B cell (primary cell): ENCODE measurements at regions not wholly inside any gene's neighbourhood (a gene's known extent, or its start where the extent isn't known, plus 50 kb on each side); places are given as distances from the start of the nearest gene placed in this dataset.

ENCODE experiments used
- ATAC-seq: fragments of 200-7000 bp; cut with Tn5 transposase; one replicate; pipeline ENCODE4 v1.10.0; 2021; ENCODE audit warnings: low read depth, mild to moderate bottlenecking, moderate number of reproducible peaks, moderate library complexity
- CTCF ChIA-PET: fragments of 350-600 bp; sonication (Branson Sonifier 250); formaldehyde crosslinking; loops from one replicate; lab custom pipeline; 2021; ENCODE audit warnings: antibody characterized with exemption, inconsistent platforms; lab: Charles Lee
- POLR2A ChIA-PET: fragments of 350-600 bp; sonication (Branson Sonifier 250); formaldehyde crosslinking; loops from one replicate; lab custom pipeline; 2021; ENCODE audit warnings: antibody characterized with exemption; lab: Charles Lee
- DNase-seq: peaks from one replicate; pipeline ENCODE4 v3.0.0; 2013
- H2AFZ ChIP-seq: 2 replicates; pipeline ENCODE4 v1.6.1; 2012; ENCODE audit warnings: mild to moderate bottlenecking, low read depth, low read length; ENCODE audit not compliant: insufficient read depth, poor library complexity, severe bottlenecking
- H3K27ac ChIP-seq, 2 donors: 1 replicate in 1 of 2; 2 replicates in 1 of 2; pipeline ENCODE4 v1.5.1; 2012 to 2013; ENCODE audit warnings: low read length in 2 of 2, mild to moderate bottlenecking in 2 of 2, moderate library complexity in 1 of 2
- H3K27me3 ChIP-seq, 4 experiments: fragments of 200-600 bp in 1 of 4; sonication (generic) in 1 of 4; replicated peaks in 1 of 4; 1 replicate in 2 of 4; 2 replicates in 2 of 4; pipeline versions ENCODE4 v1.6.1 to v1.7.0; 2013 to 2016; ENCODE audit warnings: low read length in 3 of 4, mild to moderate bottlenecking in 2 of 4, mixed read lengths in 1 of 4, moderate library complexity in 1 of 4; ENCODE audit not compliant: insufficient read depth in 4 of 4, control insufficient read depth in 3 of 4; ENCODE audit errors: control extremely low read depth in 1 of 4
- H3K36me3 ChIP-seq, 2 experiments: replicated peaks in 1 of 2; 1 replicate in 1 of 2; 2 replicates in 1 of 2; pipeline versions ENCODE4 v1.6.1 to v1.7.1; 2013; ENCODE audit warnings: low read length in 1 of 2; ENCODE audit not compliant: insufficient read depth in 2 of 2, control insufficient read depth in 1 of 2; ENCODE audit errors: control extremely low read depth in 1 of 2, extremely low read depth in 1 of 2
- H3K4me1 ChIP-seq, 2 donors: fragments of 200-600 bp in 1 of 2; sonication (generic) in 1 of 2; 1 replicate in 1 of 2; 2 replicates in 1 of 2; pipeline versions ENCODE4 v1.5.1 to v1.6.1; 2013 to 2017; ENCODE audit warnings: low read length in 2 of 2; ENCODE audit not compliant: control insufficient read depth in 2 of 2, insufficient read depth in 2 of 2
- H3K4me2 ChIP-seq: replicated peaks from 2 replicates; pipeline ENCODE3; 2012; ENCODE audit warnings: mild to moderate bottlenecking, low read depth, low read length; ENCODE audit not compliant: poor library complexity, severe bottlenecking
- H3K4me3 ChIP-seq, 5 experiments: fragments of 200-600 bp in 1 of 5; sonication (generic) in 1 of 5; 1 replicate in 3 of 5; 2 replicates in 2 of 5; pipeline versions ENCODE4 v1.5.1 to v1.7.0; 2011 to 2016; ENCODE audit warnings: low read length in 4 of 5, mild to moderate bottlenecking in 4 of 5, low read depth in 2 of 5, control low read depth in 1 of 5, moderate library complexity in 1 of 5; ENCODE audit not compliant: insufficient read depth in 1 of 5; ENCODE audit errors: control extremely low read depth in 1 of 5, extremely low read depth in 1 of 5
- H3K79me2 ChIP-seq: fragments of 200-600 bp; sonication (generic); one replicate; pipeline ENCODE4 v1.6.0; 2016; ENCODE audit warnings: low read length; ENCODE audit not compliant: control insufficient read depth, insufficient read depth
- H3K9ac ChIP-seq: fragments of 200-600 bp; sonication (generic); 2 replicates; pipeline ENCODE4 v1.6.1; 2017; ENCODE audit warnings: mild to moderate bottlenecking, low read length, moderate library complexity
- H3K9me3 ChIP-seq, 3 donors: one replicate each; pipeline versions ENCODE4 v1.6.1 to v1.7.1; 2013; ENCODE audit warnings: low read length in 2 of 3; ENCODE audit not compliant: control insufficient read depth in 2 of 3, insufficient read depth in 1 of 3; ENCODE audit errors: control extremely low read depth in 1 of 3
- H4K20me1 ChIP-seq: 2 replicates; pipeline ENCODE4 v1.6.0; 2012; ENCODE audit warnings: mild to moderate bottlenecking, low read length; ENCODE audit not compliant: insufficient read depth, control insufficient read depth, poor library complexity, severe bottlenecking
- H3K27ac Mint-ChIP-seq: one replicate; pipeline ENCODE4 v1.8.0; 2021; ENCODE audit warnings: mixed read lengths
- H3K27me3 Mint-ChIP-seq: one replicate; pipeline ENCODE4 v1.8.0; 2021; ENCODE audit warnings: mixed read lengths
- H3K4me1 Mint-ChIP-seq: one replicate; pipeline ENCODE4 v1.8.0; 2021; ENCODE audit warnings: mixed read lengths
- H3K4me3 Mint-ChIP-seq: one replicate; pipeline ENCODE4 v1.8.0; 2021; ENCODE audit warnings: mixed read lengths
- H3K9me3 Mint-ChIP-seq: one replicate; pipeline ENCODE4 v1.8.0; 2022; ENCODE audit warnings: mixed read lengths; ENCODE audit not compliant: insufficient read depth
- EZH2 ChIP-seq: IDR thresholded peaks from 2 replicates; pipeline ENCODE4 v1.6.1; 2012; ENCODE audit warnings: borderline replicate concordance, low read depth, mild to moderate bottlenecking, moderate library complexity, low read length; ENCODE audit not compliant: insufficient read depth, poor library complexity, severe bottlenecking
- WGBS: methylation state at CpG from one replicate; pipeline ENCODE4 v1.1.5; 2013; ENCODE audit warnings: missing lambda C conversion rate; ENCODE audit not compliant: insufficient coverage; 5-methylcytosine and 5-hydroxymethylcytosine counted together
- intact Hi-C: fragments of 100-400 bp; cut with micrococcal nuclease; formaldehyde crosslinking; loops from one replicate; pipeline ENCODE4 v1.10.0; 2022
- TF ChIP-seq, protein P1 (sequence below): fragments of 200-600 bp; IDR thresholded peaks from one replicate; pipeline ENCODE4 v1.8.0; 2022; ENCODE audit warnings: antibody characterized with exemption, mild to moderate bottlenecking

DNA sequence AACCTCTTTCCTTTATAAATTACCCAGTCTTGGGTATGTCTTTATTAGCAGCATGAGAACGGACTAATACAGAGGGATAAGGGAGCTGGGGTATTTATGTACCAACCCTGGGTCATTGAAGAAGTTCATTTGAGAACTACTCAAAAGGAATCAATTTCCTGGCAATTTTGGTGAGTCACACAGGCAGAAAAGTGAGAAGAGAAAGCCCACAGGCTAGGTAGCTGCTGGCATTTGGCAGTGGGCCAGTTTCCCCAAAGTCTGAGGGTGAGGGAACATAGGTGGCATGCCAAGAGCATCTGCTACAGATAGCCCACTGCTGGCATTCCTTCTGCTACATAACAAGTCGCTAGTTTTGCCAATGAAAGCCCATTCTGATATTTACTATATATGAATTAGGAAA lies 411.2 kb downstream of the MID1IP1 start:
- no peak overlapping the region for H3K4me3 Mint-ChIP-seq
- POLR2A ChIA-PET, result no interaction called here
- H3K4me2 ChIP-seq, result no peak overlapping the region
- ATAC-seq (no peak), DNase-seq (no peak)
- H3K36me3 ChIP-seq, result no peaks in the 10 kb centered on the region
- WGBS, result no CpG with 5 or more reads among the region's 2 CpGs
- no peak overlapping the region for H3K27ac Mint-ChIP-seq
- no peak overlapping the region for H3K9ac ChIP-seq
- H4K20me1 ChIP-seq, result no peaks in the 10 kb centered on the region
- TF ChIP-seq, protein P1, sequence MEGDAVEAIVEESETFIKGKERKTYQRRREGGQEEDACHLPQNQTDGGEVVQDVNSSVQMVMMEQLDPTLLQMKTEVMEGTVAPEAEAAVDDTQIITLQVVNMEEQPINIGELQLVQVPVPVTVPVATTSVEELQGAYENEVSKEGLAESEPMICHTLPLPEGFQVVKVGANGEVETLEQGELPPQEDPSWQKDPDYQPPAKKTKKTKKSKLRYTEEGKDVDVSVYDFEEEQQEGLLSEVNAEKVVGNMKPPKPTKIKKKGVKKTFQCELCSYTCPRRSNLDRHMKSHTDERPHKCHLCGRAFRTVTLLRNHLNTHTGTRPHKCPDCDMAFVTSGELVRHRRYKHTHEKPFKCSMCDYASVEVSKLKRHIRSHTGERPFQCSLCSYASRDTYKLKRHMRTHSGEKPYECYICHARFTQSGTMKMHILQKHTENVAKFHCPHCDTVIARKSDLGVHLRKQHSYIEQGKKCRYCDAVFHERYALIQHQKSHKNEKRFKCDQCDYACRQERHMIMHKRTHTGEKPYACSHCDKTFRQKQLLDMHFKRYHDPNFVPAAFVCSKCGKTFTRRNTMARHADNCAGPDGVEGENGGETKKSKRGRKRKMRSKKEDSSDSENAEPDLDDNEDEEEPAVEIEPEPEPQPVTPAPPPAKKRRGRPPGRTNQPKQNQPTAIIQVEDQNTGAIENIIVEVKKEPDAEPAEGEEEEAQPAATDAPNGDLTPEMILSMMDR, result no peak
- TF ChIP-seq EZH2, result no peak
- no peaks in the 10 kb centered on the region for H3K9me3 Mint-ChIP-seq
- no peaks in the 10 kb centered on the region for H3K79me2 ChIP-seq
- H3K27ac ChIP-seq, result no peak overlapping the region
- H3K4me3 ChIP-seq, result no peak overlapping the region
- no peak overlapping the region for H2AFZ ChIP-seq
- no peaks in the 10 kb centered on the region for H3K4me1 ChIP-seq
- CTCF ChIA-PET, result no interaction called here
- intact Hi-C loops, result no loop called here
- no peaks in the 10 kb centered on the region for H3K27me3 ChIP-seq
- no peaks in the 10 kb centered on the region for H3K4me1 Mint-ChIP-seq
- H3K27me3 Mint-ChIP-seq, result no peaks in the 10 kb centered on the region
- no peaks in the 10 kb centered on the region for H3K9me3 ChIP-seq

DNA sequence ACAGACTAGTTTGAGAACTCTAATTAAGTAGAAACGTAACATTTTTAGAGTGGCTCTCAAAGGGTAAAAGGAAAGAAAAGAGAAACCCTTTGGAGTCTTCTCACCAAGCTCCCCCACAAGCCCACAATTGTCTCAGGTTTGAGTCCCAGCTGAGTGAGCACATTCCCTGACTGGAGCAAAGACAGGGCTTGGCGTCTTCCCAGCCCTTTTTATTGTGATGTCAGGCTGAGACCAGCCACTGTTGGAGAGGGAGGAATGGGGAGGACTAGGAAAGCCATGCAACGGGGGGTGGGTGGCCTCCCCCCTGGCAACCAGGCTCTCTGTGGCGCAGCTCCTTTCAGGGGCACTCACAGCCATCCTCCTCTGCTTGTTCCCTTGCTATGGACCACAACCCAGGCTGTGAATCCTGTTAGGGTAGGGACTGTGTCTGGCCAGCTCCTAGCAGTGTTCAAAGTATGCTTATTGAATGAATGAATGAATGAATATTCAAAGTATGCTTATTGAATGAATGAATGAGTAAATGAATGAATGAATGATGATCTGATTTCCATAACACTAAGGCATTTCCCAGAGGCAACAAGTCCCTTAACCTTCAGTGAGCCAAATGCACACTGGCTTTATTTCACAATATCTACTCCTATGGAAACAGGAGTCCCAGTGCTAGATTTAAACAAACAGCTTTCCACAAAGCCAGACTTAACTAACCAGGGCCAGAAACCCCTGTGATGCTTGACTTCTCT lies 413.3 kb downstream of the MID1IP1 start:
- ChIA-PET CTCF (no interaction called here), POLR2A (no interaction called here)
- Histone ChIP-seq H3K4me2 (no peak overlapping the region), H3K4me1 (no peaks in the 10 kb centered on the region), H4K20me1 (no peaks in the 10 kb centered on the region), H3K79me2 (no peaks in the 10 kb centered on the region), H3K36me3 (no peaks in the 10 kb centered on the region), H3K9ac (no peak overlapping the region), H3K27me3 (no peaks in the 10 kb centered on the region), H3K4me3 (no peak overlapping the region), H2AFZ (no peak overlapping the region), H3K27ac (no peak overlapping the region), H3K9me3 (no peaks in the 10 kb centered on the region)
- TF ChIP-seq, protein P1, result no peak
- TF ChIP-seq EZH2, result no peak
- Mint-ChIP-seq H3K9me3 (no peaks in the 10 kb centered on the region), H3K4me3 (no peak overlapping the region), H3K27ac (no peak overlapping the region), H3K27me3 (peaks cover 8% of the 10 kb centered on the region), H3K4me1 (no peaks in the 10 kb centered on the region)
- WGBS, result 80% methylated on average over 1 of the region's 4 CpGs
- no peak for ATAC-seq
- DNase-seq, result no peak
- intact Hi-C loops, result no loop called here
